ENCODE measurements at regions not wholly inside any gene's neighbourhood (a gene's known extent, or its start where the extent isn't known, plus 50 kb on each side); places are given as distances from the start of the nearest gene placed in this dataset.
A peak's percentile ranks its signal among the peaks of the same experiment; 100 is the strongest.

- H3K4me3 ChIP-seq (replicated peaks in 1 of 2; ENCODE audit: low read depth in 2 of 2, low read length in 2 of 2), result no peak overlapping the region
- no peak for DNase-seq (ENCODE audit: low read depth in 2 of 2)
- TF ChIP-seq CTCF (IDR thresholded peaks at IDR 0.05; ENCODE audit: low read depth, low read length), result no peak
These were observed 66.6 kb downstream of the MYL12B start for GRCh38 chr18:3328532-3328931.

- DNase-seq (ENCODE audit: low read depth in 2 of 2), result no peak
- TF ChIP-seq CTCF (IDR thresholded peaks at IDR 0.05; ENCODE audit: low read depth, low read length), result no peak
These were observed 67.5 kb downstream of the MYL12B start for GRCh38 chr18:3329471-3329870.

GRCh38 chr18:3329872-3330271 lies 67.9 kb downstream of the MYL12B start:
- H3K4me3 ChIP-seq (replicated peaks in 1 of 2; ENCODE audit: low read depth in 2 of 2, low read length in 2 of 2), result no peak overlapping the region
- DNase-seq (ENCODE audit: low read depth in 2 of 2), result no peak
- TF ChIP-seq CTCF (IDR thresholded peaks at IDR 0.05; ENCODE audit: low read depth, low read length), result no peak

More at GRCh38 chr18:3329471-3329870, 67.5 kb downstream of the MYL12B start:
- no peak overlapping the region for H3K4me3 ChIP-seq (replicated peaks in 1 of 2; ENCODE audit: low read depth in 2 of 2, low read length in 2 of 2)

GRCh38 chr18:3330622-3331021 lies 68.7 kb downstream of the MYL12B start:
- no peak for TF ChIP-seq CTCF (IDR thresholded peaks at IDR 0.05; ENCODE audit: low read depth, low read length)
- no peak for DNase-seq (ENCODE audit: low read depth in 2 of 2)
- H3K4me3 ChIP-seq (replicated peaks in 1 of 2; ENCODE audit: low read depth in 2 of 2, low read length in 2 of 2), result no peak overlapping the region

GRCh38 chr18:3332376-3332775 lies 70.4 kb downstream of the MYL12B start:
- H3K4me3 ChIP-seq (replicated peaks in 1 of 2; ENCODE audit: low read depth in 2 of 2, low read length in 2 of 2), result no peak overlapping the region
- TF ChIP-seq CTCF (IDR thresholded peaks at IDR 0.05; ENCODE audit: low read depth, low read length), result no peak
- peak; percentile 43 to 71 for DNase-seq (ENCODE audit: low read depth in 2 of 2)

- no peak overlapping the region for H3K4me3 ChIP-seq (replicated peaks in 1 of 2; ENCODE audit: low read depth in 2 of 2, low read length in 2 of 2)
- no peak for TF ChIP-seq CTCF (IDR thresholded peaks at IDR 0.05; ENCODE audit: low read depth, low read length)
- DNase-seq (ENCODE audit: low read depth in 2 of 2), result no peak
These were observed 71.3 kb downstream of the MYL12B start for GRCh38 chr18:3333056-3333720.
